KOPT-K1 (cell line): ENCODE measurements at regions not wholly inside any gene's neighbourhood (a gene's known extent, or its start where the extent isn't known, plus 50 kb on each side); places are given as distances from the start of the nearest gene placed in this dataset.

Source experiments
- H3K27ac ChIP-seq: fragments of 200-600 bp; sonication (generic); 2 replicates; pipeline ENCODE4 v1.5.1; 2016; ENCODE audit warnings: antibody characterized with exemption, mild to moderate bottlenecking, low read depth, low read length; ENCODE audit not compliant: poor library complexity, severe bottlenecking
- H3K36me3 ChIP-seq: fragments of 200-600 bp; sonication (generic); 2 replicates; pipeline ENCODE4 v1.5.1; 2017; ENCODE audit warnings: antibody characterized with exemption, mild to moderate bottlenecking, low read length, moderate library complexity; ENCODE audit not compliant: insufficient read depth
- H3K9me3 ChIP-seq: fragments of 200-600 bp; sonication (generic); 2 replicates; pipeline ENCODE4 v1.5.1; 2017; ENCODE audit warnings: antibody characterized with exemption, low read length, mild to moderate bottlenecking; ENCODE audit not compliant: insufficient read depth, poor library complexity, severe bottlenecking

GRCh38 chr4:135385830-135386581 lies 1184.4 kb upstream of the PABPC4L start:
- Histone ChIP-seq H3K36me3 (no peaks in the 10 kb centered on the region), H3K27ac (no peak overlapping the region), H3K9me3 (peaks cover 2% of the 10 kb centered on the region)

- Histone ChIP-seq H3K9me3 (peaks cover 10% of the 10 kb centered on the region), H3K27ac (no peak overlapping the region), H3K36me3 (no peaks in the 10 kb centered on the region)
Measured at GRCh38 chr4:135383356-135384288, 1182.0 kb upstream of the PABPC4L start.

- no peaks in the 10 kb centered on the region for H3K36me3 ChIP-seq
Measured at GRCh38 chr4:135382280-135382959, 1180.8 kb upstream of the PABPC4L start.

GRCh38 chr4:135372131-135372530 lies 1170.5 kb upstream of the PABPC4L start:
- H3K9me3 ChIP-seq = no peaks in the 10 kb centered on the region
- H3K27ac ChIP-seq = no peak overlapping the region
- no peaks in the 10 kb centered on the region for H3K36me3 ChIP-seq

More at GRCh38 chr4:135382280-135382959, 1180.8 kb upstream of the PABPC4L start:
- Histone ChIP-seq H3K9me3 (peaks cover 10% of the 10 kb centered on the region), H3K27ac (no peak overlapping the region)

- H3K9me3 ChIP-seq = no peaks in the 10 kb centered on the region
Measured at GRCh38 chr4:135371137-135371536, 1169.5 kb upstream of the PABPC4L start.

GRCh38 chr4:135368831-135369230 lies 1167.2 kb upstream of the PABPC4L start:
- H3K36me3 ChIP-seq = no peaks in the 10 kb centered on the region
- H3K9me3 ChIP-seq = no peaks in the 10 kb centered on the region
- H3K27ac ChIP-seq = no peak overlapping the region

More at GRCh38 chr4:135371137-135371536, 1169.5 kb upstream of the PABPC4L start:
- H3K27ac ChIP-seq = no peak overlapping the region
- H3K36me3 ChIP-seq = no peaks in the 10 kb centered on the region

- Histone ChIP-seq H3K36me3 (no peaks in the 10 kb centered on the region), H3K27ac (no peak overlapping the region), H3K9me3 (no peaks in the 10 kb centered on the region)
Measured at GRCh38 chr4:135365065-135365464, 1163.5 kb upstream of the PABPC4L start.

GRCh38 chr4:135359128-135359527 lies 1157.5 kb upstream of the PABPC4L start:
- Histone ChIP-seq H3K27ac (no peak overlapping the region), H3K36me3 (no peaks in the 10 kb centered on the region), H3K9me3 (no peaks in the 10 kb centered on the region)

GRCh38 chr4:135357091-135357490 lies 1155.5 kb upstream of the PABPC4L start:
- Histone ChIP-seq H3K36me3 (no peaks in the 10 kb centered on the region), H3K27ac (no peak overlapping the region), H3K9me3 (no peaks in the 10 kb centered on the region)

- H3K27ac ChIP-seq = no peak overlapping the region
Measured at GRCh38 chr4:135354876-135355275, 1153.3 kb upstream of the PABPC4L start.

GRCh38 chr4:135353008-135353407 lies 1151.4 kb upstream of the PABPC4L start:
- H3K9me3 ChIP-seq = no peaks in the 10 kb centered on the region
- no peak overlapping the region for H3K27ac ChIP-seq
- no peaks in the 10 kb centered on the region for H3K36me3 ChIP-seq

More at GRCh38 chr4:135354876-135355275, 1153.3 kb upstream of the PABPC4L start:
- no peaks in the 10 kb centered on the region for H3K9me3 ChIP-seq
- H3K36me3 ChIP-seq = no peaks in the 10 kb centered on the region

GRCh38 chr4:135344492-135344891 lies 1142.9 kb upstream of the PABPC4L start:
- no peaks in the 10 kb centered on the region for H3K9me3 ChIP-seq
- no peaks in the 10 kb centered on the region for H3K36me3 ChIP-seq

GRCh38 chr4:135338181-135338580 lies 1136.6 kb upstream of the PABPC4L start:
- H3K36me3 ChIP-seq = no peaks in the 10 kb centered on the region
- no peak overlapping the region for H3K27ac ChIP-seq
- H3K9me3 ChIP-seq = no peaks in the 10 kb centered on the region

More at GRCh38 chr4:135344492-135344891, 1142.9 kb upstream of the PABPC4L start:
- H3K27ac ChIP-seq = no peak overlapping the region

- Histone ChIP-seq H3K9me3 (peaks cover 6% of the 10 kb centered on the region), H3K27ac (no peak overlapping the region), H3K36me3 (no peaks in the 10 kb centered on the region)
Measured at GRCh38 chr4:135325264-135325663, 1123.7 kb upstream of the PABPC4L start.

- Histone ChIP-seq H3K9me3 (peaks cover 6% of the 10 kb centered on the region), H3K36me3 (no peaks in the 10 kb centered on the region)
Measured at GRCh38 chr4:135319685-135320084, 1118.1 kb upstream of the PABPC4L start.

More at GRCh38 chr4:135319685-135320084, 1118.1 kb upstream of the PABPC4L start:
- H3K27ac ChIP-seq = no peak overlapping the region
